Neuronal stem cell (in vitro differentiated cells): ENCODE measurements at regions not wholly inside any gene's neighbourhood (a gene's known extent, or its start where the extent isn't known, plus 50 kb on each side); places are given as distances from the start of the nearest gene placed in this dataset.
A peak's percentile ranks its signal among the peaks of the same experiment; 100 is the strongest.

ENCODE experiments used
- DNase-seq: peaks from one replicate; pipeline ENCODE4 v3.0.0-alpha.2; 2013; ENCODE audit warnings: low spot score
- H2AFZ ChIP-seq: one replicate; pipeline ENCODE4 v1.6.1; 2013; ENCODE audit warnings: mild to moderate bottlenecking, low read length, inconsistent platforms
- H2AK5ac ChIP-seq: 2 replicates; pipeline ENCODE4 v1.6.1; 2013; ENCODE audit warnings: low read depth, mild to moderate bottlenecking, inconsistent platforms, low read length, moderate library complexity, mixed read lengths
- H2BK120ac ChIP-seq: 2 replicates; pipeline ENCODE4 v1.6.1; 2013; ENCODE audit warnings: low read depth, mild to moderate bottlenecking, inconsistent platforms, low read length, moderate library complexity, mixed read lengths
- H2BK12ac ChIP-seq: one replicate; pipeline ENCODE4 v1.6.1; 2013; ENCODE audit warnings: low read length, inconsistent platforms
- H2BK15ac ChIP-seq: 2 replicates; pipeline ENCODE4 v1.6.1; 2013; ENCODE audit warnings: mild to moderate bottlenecking, low read length, inconsistent platforms, mixed read lengths
- H2BK5ac ChIP-seq: one replicate; pipeline ENCODE4 v1.6.1; 2013; ENCODE audit warnings: inconsistent platforms, mild to moderate bottlenecking, low read length, moderate library complexity
- H3K14ac ChIP-seq: one replicate; pipeline ENCODE4 v1.6.1; 2013; ENCODE audit warnings: low read length, inconsistent platforms
- H3K18ac ChIP-seq: 2 replicates; pipeline ENCODE4 v1.6.1; 2013; ENCODE audit warnings: low read length, inconsistent platforms
- H3K23ac ChIP-seq: 2 replicates; pipeline ENCODE4 v1.6.1; 2013; ENCODE audit warnings: low read depth, mild to moderate bottlenecking, mixed read lengths, low read length, inconsistent platforms; ENCODE audit not compliant: poor library complexity
- H3K27ac ChIP-seq: replicated peaks from 3 replicates; pipeline ENCODE4 v1.5.1; 2013; ENCODE audit warnings: low read length, inconsistent platforms
- H3K27me3 ChIP-seq, 3 experiments: 2 replicates each; pipeline ENCODE4 v1.6.1; 2013; ENCODE audit warnings: low read length in 3 of 3, mild to moderate bottlenecking in 2 of 3, inconsistent platforms in 1 of 3, low read depth in 1 of 3, mixed read lengths in 1 of 3, moderate library complexity in 1 of 3; ENCODE audit not compliant: control insufficient read depth in 3 of 3, insufficient read depth in 3 of 3
- H3K36me3 ChIP-seq, 2 donors: replicated peaks in 1 of 2; 2 replicates each; pipeline ENCODE4 v1.6.1; 2013; ENCODE audit warnings: low read length in 2 of 2; ENCODE audit not compliant: control insufficient read depth in 2 of 2, insufficient read depth in 2 of 2
- H3K4ac ChIP-seq: 2 replicates; pipeline ENCODE4 v1.6.1; 2013; ENCODE audit warnings: inconsistent platforms, mild to moderate bottlenecking, low read length, moderate library complexity
- H3K4me1 ChIP-seq, 2 donors: 1 replicate in 1 of 2; 2 replicates in 1 of 2; pipeline ENCODE4 v1.6.1; 2013; ENCODE audit warnings: low read length in 2 of 2, low read depth in 1 of 2; ENCODE audit not compliant: control insufficient read depth in 2 of 2, insufficient read depth in 1 of 2
- H3K4me2 ChIP-seq: one replicate; pipeline ENCODE4 v1.6.1; 2013; ENCODE audit warnings: mild to moderate bottlenecking, low read length, inconsistent platforms; ENCODE audit not compliant: insufficient read depth, poor library complexity, severe bottlenecking
- H3K4me3 ChIP-seq, 2 donors: 2 replicates each; pipeline ENCODE4 v1.5.1; 2013; ENCODE audit warnings: low read length in 2 of 2, mild to moderate bottlenecking in 2 of 2, inconsistent platforms in 1 of 2, moderate library complexity in 1 of 2
- H3K79me1 ChIP-seq: one replicate; pipeline ENCODE4 v1.6.1; 2013; ENCODE audit warnings: low read depth, mild to moderate bottlenecking, inconsistent platforms, low read length, moderate library complexity
- H3K9ac ChIP-seq: one replicate; pipeline ENCODE4 v1.6.1; 2013; ENCODE audit warnings: mild to moderate bottlenecking, low read depth, low read length, inconsistent platforms; ENCODE audit not compliant: poor library complexity
- H3K9me3 ChIP-seq, 2 donors: replicated peaks in 1 of 2; 2 replicates each; pipeline versions ENCODE3 to v1.6.1; 2013; ENCODE audit warnings: low read length in 2 of 2, mild to moderate bottlenecking in 2 of 2, inconsistent platforms in 1 of 2, low read depth in 1 of 2, mixed read lengths in 1 of 2, moderate library complexity in 1 of 2; ENCODE audit not compliant: control insufficient read depth in 2 of 2, insufficient read depth in 1 of 2
- H4K8ac ChIP-seq: one replicate; pipeline ENCODE4 v1.6.1; 2013; ENCODE audit warnings: low read depth, mild to moderate bottlenecking, inconsistent platforms, low read length, moderate library complexity
- H4K91ac ChIP-seq: one replicate; pipeline ENCODE4 v1.6.1; 2013; ENCODE audit warnings: low read length, low read depth, mild to moderate bottlenecking, inconsistent platforms; ENCODE audit not compliant: poor library complexity
- WGBS, 2 donors: extraction: QIAGEN DNeasy Blood & Tissue Kit; methylation state at CpG; one replicate each; pipeline ENCODE4 v1.1.7; 2013; ENCODE audit warnings: missing lambda C conversion rate in 2 of 2, mixed read lengths in 1 of 2; ENCODE audit not compliant: insufficient read length in 2 of 2, insufficient replicate concordance in 1 of 2; ENCODE audit errors: extremely low coverage in 2 of 2; 5-methylcytosine and 5-hydroxymethylcytosine counted together

GRCh38 chr1:98468111-98468717 lies 193.3 kb upstream of the SNX7 start:
- H3K4ac ChIP-seq: no peak overlapping the region
- no peak overlapping the region for H4K91ac ChIP-seq
- no peak overlapping the region for H3K4me3 ChIP-seq
- no peak overlapping the region for H3K14ac ChIP-seq
- no peak overlapping the region for H2BK5ac ChIP-seq
- no peaks in the 10 kb centered on the region for H3K79me1 ChIP-seq
- no peak overlapping the region for H3K18ac ChIP-seq
- H3K23ac ChIP-seq: no peak overlapping the region
- no peak overlapping the region for H2AFZ ChIP-seq
- no peak overlapping the region for H4K8ac ChIP-seq
- H2AK5ac ChIP-seq: no peak overlapping the region
- H3K27ac ChIP-seq: no peak overlapping the region
- H2BK15ac ChIP-seq: no peak overlapping the region
- no peaks in the 10 kb centered on the region for H3K4me1 ChIP-seq
- no peak overlapping the region for H3K4me2 ChIP-seq
- no peaks in the 10 kb centered on the region for H3K36me3 ChIP-seq
- WGBS, 2 donors: no CpG with 5 or more reads among the region's 2 CpGs
- no peak overlapping the region for H2BK12ac ChIP-seq
- H2BK120ac ChIP-seq: no peak overlapping the region
- H3K9me3 ChIP-seq: no peaks in the 10 kb centered on the region
- H3K27me3 ChIP-seq: no peaks in the 10 kb centered on the region
- DNase-seq: peak; percentile 32
- no peak overlapping the region for H3K9ac ChIP-seq

GRCh38 chr1:98467586-98467985 lies 193.9 kb upstream of the SNX7 start:
- Histone ChIP-seq H2AK5ac (no peak overlapping the region), H3K4me3 (no peak overlapping the region)

GRCh38 chr1:98467122-98467521 lies 194.4 kb upstream of the SNX7 start:
- no peak for DNase-seq
- H3K27ac ChIP-seq: no peak overlapping the region
- no peak overlapping the region for H3K14ac ChIP-seq
- no peaks in the 10 kb centered on the region for H3K27me3 ChIP-seq
- H3K9ac ChIP-seq: no peak overlapping the region
- H3K4me3 ChIP-seq: no peak overlapping the region
- no peak overlapping the region for H2BK15ac ChIP-seq
- H3K18ac ChIP-seq: no peak overlapping the region
- no peak overlapping the region for H2AK5ac ChIP-seq
- H4K91ac ChIP-seq: no peak overlapping the region
- no peak overlapping the region for H4K8ac ChIP-seq
- H2BK12ac ChIP-seq: no peak overlapping the region
- H2BK120ac ChIP-seq: no peak overlapping the region
- no peaks in the 10 kb centered on the region for H3K36me3 ChIP-seq
- no peaks in the 10 kb centered on the region for H3K79me1 ChIP-seq
- no peaks in the 10 kb centered on the region for H3K4me1 ChIP-seq
- no peak overlapping the region for H3K23ac ChIP-seq
- no peak overlapping the region for H3K4me2 ChIP-seq
- no peak overlapping the region for H2AFZ ChIP-seq
- no peak overlapping the region for H3K4ac ChIP-seq
- no peak overlapping the region for H2BK5ac ChIP-seq
- no peaks in the 10 kb centered on the region for H3K9me3 ChIP-seq

More at GRCh38 chr1:98467586-98467985, 193.9 kb upstream of the SNX7 start:
- H3K4me2 ChIP-seq: no peak overlapping the region
- WGBS, 2 donors: no CpG with 5 or more reads among the region's 4 CpGs
- H3K18ac ChIP-seq: no peak overlapping the region
- H3K4ac ChIP-seq: no peak overlapping the region
- H3K36me3 ChIP-seq: no peaks in the 10 kb centered on the region
- H3K27ac ChIP-seq: no peak overlapping the region
- H3K27me3 ChIP-seq: no peaks in the 10 kb centered on the region
- no peak overlapping the region for H3K9ac ChIP-seq
- no peak overlapping the region for H2BK120ac ChIP-seq
- DNase-seq: no peak
- H2BK5ac ChIP-seq: no peak overlapping the region
- H2BK12ac ChIP-seq: no peak overlapping the region
- no peak overlapping the region for H4K91ac ChIP-seq
- peak overlapping the region; percentile 68 for H2AFZ ChIP-seq
- no peak overlapping the region for H3K23ac ChIP-seq
- H3K4me1 ChIP-seq: no peaks in the 10 kb centered on the region
- no peak overlapping the region for H2BK15ac ChIP-seq
- no peak overlapping the region for H3K14ac ChIP-seq
- no peaks in the 10 kb centered on the region for H3K79me1 ChIP-seq
- no peaks in the 10 kb centered on the region for H3K9me3 ChIP-seq
- H4K8ac ChIP-seq: no peak overlapping the region

GRCh38 chr1:98461873-98462385 lies 199.6 kb upstream of the SNX7 start:
- no peak overlapping the region for H3K14ac ChIP-seq
- H3K4ac ChIP-seq: no peak overlapping the region
- H3K9me3 ChIP-seq: no peaks in the 10 kb centered on the region
- no peaks in the 10 kb centered on the region for H3K79me1 ChIP-seq
- no peak for DNase-seq
- H2BK120ac ChIP-seq: no peak overlapping the region
- H3K4me2 ChIP-seq: no peak overlapping the region
- no peak overlapping the region for H3K18ac ChIP-seq
- H4K8ac ChIP-seq: no peak overlapping the region
- no peak overlapping the region for H3K9ac ChIP-seq
- H2BK15ac ChIP-seq: no peak overlapping the region
- no peak overlapping the region for H3K27ac ChIP-seq
- no peak overlapping the region for H2BK5ac ChIP-seq
- peaks cover 0 to 6% of the 10 kb centered on the region in 2 donors for H3K4me1 ChIP-seq
- no peak overlapping the region for H2BK12ac ChIP-seq
- H3K4me3 ChIP-seq: no peak overlapping the region
- no CpG with 5 or more reads among the region's 7 CpGs for WGBS, 2 donors
- H3K36me3 ChIP-seq: no peaks in the 10 kb centered on the region
- peak overlapping the region; percentile 24 for H2AFZ ChIP-seq
- H3K23ac ChIP-seq: no peak overlapping the region
- no peak overlapping the region for H4K91ac ChIP-seq
- no peaks in the 10 kb centered on the region for H3K27me3 ChIP-seq
- no peak overlapping the region for H2AK5ac ChIP-seq
